GM18505 (cell line): ENCODE measurements at regions not wholly inside any gene's neighbourhood (a gene's known extent, or its start where the extent isn't known, plus 50 kb on each side); places are given as distances from the start of the nearest gene placed in this dataset.

Experiments
- ATAC-seq: cut with Tn5 transposase; IDR thresholded peaks from one replicate; pipeline ENCODE4 v1.9.1; 2021; ENCODE audit not compliant: unreplicated experiment
- POLR2A ChIP-seq: IDR thresholded peaks from 4 replicates; pipeline ENCODE4 v1.6.1; 2011; ENCODE audit warnings: borderline replicate concordance; ENCODE audit not compliant: insufficient read depth, insufficient read length; ENCODE audit errors: extremely low read depth

DNA sequence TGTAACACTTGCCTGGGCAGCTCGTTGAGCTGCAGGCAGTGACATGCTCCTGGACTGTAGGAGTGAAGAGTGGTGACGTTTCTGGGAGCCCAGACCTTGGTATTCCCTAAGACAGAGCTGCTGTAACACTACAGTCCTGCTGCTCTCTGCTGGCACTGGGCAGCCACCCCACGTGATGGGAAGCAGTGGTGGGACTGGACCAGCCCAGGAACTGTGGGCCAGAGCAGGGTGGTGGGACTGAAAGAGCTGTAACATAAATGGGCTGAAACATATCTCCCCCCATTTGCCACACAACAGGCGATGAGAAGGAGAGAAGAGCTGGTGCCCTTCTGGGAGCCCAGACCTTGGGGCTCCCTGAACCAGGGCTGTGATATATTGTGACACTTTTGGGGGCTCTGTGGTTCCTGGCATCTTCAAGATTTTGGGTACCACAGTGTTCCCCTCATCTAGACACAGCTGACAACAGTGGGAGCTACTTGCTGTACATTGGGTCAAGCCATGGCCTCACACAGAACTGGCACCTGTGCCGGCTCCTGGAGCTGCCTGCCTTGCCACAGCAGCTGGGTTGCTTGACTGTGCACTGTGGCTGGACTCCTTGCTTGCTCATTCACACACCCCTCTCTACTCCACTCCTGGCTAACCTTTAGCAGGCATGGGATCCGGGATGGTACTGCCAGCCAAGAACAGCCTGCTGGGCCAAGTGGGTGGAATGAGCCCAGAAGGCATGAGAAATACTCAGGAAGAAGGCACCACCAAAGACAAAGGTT is 161.3 kb upstream of the PCDH15 start:
- TF ChIP-seq POLR2A = no peak
- ATAC-seq = no peak

DNA sequence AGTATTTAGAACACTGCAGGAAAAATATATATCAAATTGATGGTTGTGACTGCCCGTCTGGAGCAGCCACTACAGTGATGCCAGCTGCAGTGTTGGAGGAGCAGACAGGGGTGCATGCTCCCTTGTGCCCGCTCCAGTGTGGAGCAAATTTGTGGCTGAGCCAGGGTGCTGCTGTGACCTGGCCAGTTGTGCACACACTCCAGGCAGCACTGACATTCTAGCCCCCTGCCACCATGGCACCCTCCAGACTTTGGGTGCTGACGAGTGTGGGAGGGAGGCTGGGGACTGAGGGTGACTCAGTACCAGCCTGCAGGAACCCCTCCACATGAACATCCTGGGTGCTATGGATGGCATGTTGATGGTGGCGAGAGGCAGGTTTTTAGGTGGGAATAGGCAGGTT is 160.0 kb upstream of the PCDH15 start:
- TF ChIP-seq POLR2A = no peak
- ATAC-seq = no peak

DNA sequence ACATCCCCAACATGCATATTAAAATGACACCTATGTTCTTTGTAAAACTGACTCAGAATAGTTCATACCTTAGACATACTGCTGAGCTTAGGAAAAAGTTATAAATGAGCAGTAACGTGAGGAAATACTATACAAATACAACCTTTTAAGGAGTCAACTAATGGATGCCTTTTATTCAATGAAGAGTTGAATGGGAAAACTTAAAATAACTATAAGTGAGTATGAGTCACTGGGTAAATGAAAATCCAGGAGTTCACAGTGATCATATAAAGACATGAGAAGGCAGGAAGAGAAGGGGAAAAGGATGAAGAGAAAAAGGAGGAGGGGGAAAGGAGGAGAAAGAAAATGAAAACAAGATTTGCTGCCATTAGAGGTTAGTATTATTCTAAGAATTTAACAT is 157.8 kb upstream of the PCDH15 start:
- TF ChIP-seq POLR2A = no peak
- no peak for ATAC-seq

GRCh38 chr10:54947605-54948004 is 146.6 kb upstream of the PCDH15 start:
- no peak for ATAC-seq
- no peak for TF ChIP-seq POLR2A

DNA sequence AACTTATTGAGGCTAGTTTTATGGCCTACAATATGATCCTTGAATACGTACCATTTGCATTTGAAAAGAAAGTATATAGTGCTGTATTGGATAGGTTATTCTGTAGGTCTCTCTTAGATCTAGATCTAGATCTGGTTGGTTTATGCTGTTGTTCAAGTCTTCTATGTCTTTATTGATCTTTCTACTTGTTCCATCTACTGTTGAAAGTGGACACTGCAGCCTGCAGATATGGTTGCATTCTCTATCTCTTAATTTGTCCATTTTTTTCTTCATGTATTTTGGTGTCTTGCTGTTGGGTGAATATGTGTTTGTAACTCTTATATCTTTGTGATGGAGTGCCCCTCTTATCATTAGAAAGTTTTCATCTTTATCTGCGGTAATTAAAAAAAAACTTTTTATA is 139.4 kb upstream of the PCDH15 start:
- no peak for ATAC-seq
- no peak for TF ChIP-seq POLR2A

DNA sequence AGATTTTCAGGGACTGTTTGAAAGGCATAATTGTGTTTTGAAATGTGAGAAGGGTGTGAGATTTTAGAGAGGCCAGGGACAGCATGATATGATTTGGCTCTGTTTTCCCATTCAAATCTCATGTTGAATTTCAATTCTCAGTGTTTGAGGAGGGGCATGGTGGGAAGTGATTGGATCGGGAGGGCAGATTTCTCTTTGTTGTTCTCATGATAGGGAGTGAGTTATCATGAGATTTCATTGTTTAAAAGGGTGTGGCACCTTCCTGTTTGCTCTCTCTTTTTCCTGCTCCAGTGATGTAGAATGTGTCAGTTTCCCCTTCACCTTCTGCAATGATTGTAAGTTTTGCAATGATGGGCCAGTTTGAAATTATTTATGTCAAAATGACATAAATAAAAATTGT is 113.0 kb upstream of the PCDH15 start:
- ATAC-seq = no peak
- TF ChIP-seq POLR2A = no peak

- ATAC-seq = no peak
- TF ChIP-seq POLR2A = no peak
Measured at GRCh38 chr10:54909165-54909564, 108.1 kb upstream of the PCDH15 start.

DNA sequence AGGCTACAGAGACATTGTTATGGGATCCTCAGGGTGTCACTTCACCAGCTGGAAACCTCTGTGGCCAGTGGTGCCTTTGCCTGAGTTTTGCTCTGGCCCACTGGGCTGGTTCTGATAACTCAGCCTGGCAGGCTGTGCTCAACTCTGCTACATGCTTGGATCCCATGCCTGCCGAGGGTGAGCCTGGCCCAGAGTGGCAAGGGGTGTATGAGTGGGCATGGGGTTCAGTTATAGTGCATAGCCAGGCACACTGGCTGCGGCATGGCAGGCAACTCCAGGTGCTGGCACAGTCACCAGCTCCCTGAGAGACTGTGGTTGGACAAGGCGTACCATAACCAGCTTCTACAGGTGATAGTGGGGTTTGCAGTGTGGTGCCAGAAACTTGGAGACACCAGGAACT is 107.0 kb upstream of the PCDH15 start:
- no peak for TF ChIP-seq POLR2A
- no peak for ATAC-seq

DNA sequence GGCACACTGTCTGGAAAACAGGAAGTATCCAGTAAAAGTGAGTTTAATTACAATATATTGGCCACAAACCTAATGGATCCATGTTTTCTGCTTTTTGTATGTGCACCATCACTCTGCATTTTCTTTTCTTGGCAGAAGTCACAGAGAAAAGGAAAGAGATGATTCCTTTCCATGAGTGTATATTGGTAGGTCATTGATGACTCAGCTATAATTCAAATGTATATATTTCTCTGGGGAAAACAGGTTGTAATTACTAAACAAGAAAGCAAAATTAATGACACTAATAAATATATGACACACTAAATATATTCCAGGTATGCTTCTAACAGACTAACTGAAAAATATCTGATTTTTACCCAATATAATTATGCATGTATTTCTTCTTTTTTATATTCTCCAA is 105.9 kb upstream of the PCDH15 start:
- TF ChIP-seq POLR2A = no peak
- ATAC-seq = no peak

- no peak for ATAC-seq
- TF ChIP-seq POLR2A = no peak
Measured at GRCh38 chr10:54905578-54906192, 104.7 kb upstream of the PCDH15 start.

DNA sequence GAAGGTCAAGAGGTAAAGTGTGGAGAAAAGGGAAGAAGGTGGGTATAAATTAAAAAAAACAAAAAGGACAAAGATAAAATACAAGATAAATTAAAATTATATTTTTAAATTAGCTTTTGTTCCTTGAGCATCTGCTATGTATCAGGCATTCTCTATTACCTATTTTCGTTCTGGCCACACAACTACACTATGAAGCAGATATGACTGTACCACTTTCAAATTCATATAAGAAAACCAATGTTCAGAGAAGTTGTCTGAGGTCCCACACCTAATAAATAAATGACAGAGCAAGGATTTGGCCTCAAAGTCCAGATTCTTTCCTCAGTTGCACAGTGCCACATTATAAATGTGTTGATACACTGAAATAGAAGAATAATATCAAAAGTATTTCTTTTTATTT is 103.8 kb upstream of the PCDH15 start:
- TF ChIP-seq POLR2A = no peak
- ATAC-seq = no peak

GRCh38 chr10:54903745-54904144 is 102.7 kb upstream of the PCDH15 start:
- no peak for ATAC-seq
- no peak for TF ChIP-seq POLR2A

DNA sequence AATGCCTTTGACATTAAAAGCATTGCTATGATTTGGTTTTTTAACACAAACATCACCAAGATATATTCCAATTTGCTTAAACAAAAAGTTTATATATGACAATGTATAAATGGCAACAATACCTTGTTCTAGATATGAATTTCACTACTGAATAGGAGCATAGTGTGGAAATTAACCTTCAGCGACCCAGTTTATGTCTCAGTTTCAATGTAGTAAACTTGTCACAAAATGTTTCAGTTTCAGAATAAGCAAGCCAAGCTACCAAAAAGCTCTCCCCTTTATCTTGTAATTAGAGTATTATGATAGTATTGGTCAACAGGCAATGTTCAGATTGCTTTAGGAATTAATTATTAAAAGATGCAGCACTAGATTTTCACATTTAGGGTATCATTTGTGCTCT is 99.6 kb upstream of the PCDH15 start:
- ATAC-seq = peak; percentile 70

DNA sequence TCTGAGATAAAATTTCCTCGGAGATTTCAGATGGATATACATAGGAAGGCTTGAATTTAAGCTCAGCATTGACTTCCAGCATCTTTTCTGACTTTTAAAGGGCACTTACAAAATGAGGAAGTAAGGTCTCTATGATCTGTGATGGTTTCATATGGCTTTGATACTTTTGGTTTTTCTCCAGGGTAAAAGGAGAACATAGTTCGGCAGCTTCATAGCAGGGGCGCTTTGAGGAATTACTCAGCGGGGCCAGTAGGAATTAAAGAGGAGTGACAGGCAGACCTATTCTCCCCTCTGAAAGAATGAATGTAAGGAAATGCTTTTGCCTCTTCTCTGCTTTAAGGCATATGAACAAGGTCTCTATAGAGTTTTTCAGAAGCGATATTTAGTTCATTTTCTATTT is 80.0 kb upstream of the PCDH15 start:
- no peak for TF ChIP-seq POLR2A
- ATAC-seq = no peak

More for the DNA sequence above, 99.6 kb upstream of the PCDH15 start:
- no peak for TF ChIP-seq POLR2A
